HCT116 (cell line): ENCODE measurements at regions not wholly inside any gene's neighbourhood (a gene's known extent, or its start where the extent isn't known, plus 50 kb on each side); places are given as distances from the start of the nearest gene placed in this dataset.

Source experiments
- ATAC-seq: fragments of 200-7000 bp; cut with Tn5 transposase; 2 replicates; pipeline ENCODE4 v1.9.1; 2020; ENCODE audit warnings: mild to moderate bottlenecking, moderate library complexity
- BruUV-seq: library from RNA; stranded (reverse); fragments of 400-500 nt; replicated peaks from 2 replicates; lab custom pipeline; 2021; lab: Mats Ljungman, UMichigan
- CTCF ChIA-PET: fragments of 300-600 bp; sonication (Branson Sonifier 250); formaldehyde crosslinking; loops from one replicate; lab custom pipeline; 2021; ENCODE audit warnings: antibody characterized with exemption; lab: Charles Lee
- POLR2A ChIA-PET: fragments of 300-600, 350-600 bp; sonication (Branson Sonifier 250); formaldehyde crosslinking; loops from one replicate; lab custom pipeline; 2021; ENCODE audit warnings: antibody characterized with exemption; lab: Charles Lee
- RAD21 ChIA-PET, 2 experiments: fragments of 300-600 bp; sonication (Branson Sonifier 250); formaldehyde crosslinking; loops; one replicate each; lab custom pipeline; 2023; ENCODE audit warnings: low total read pairs in 2 of 2; ENCODE audit not compliant: uncharacterized antibody in 2 of 2, unreplicated experiment in 2 of 2, low non-redundant PET in 1 of 2; lab: Charles Lee
- DNase-seq: peaks from one replicate; pipeline ENCODE4 v3.0.0-alpha.2; 2010; ENCODE audit warnings: low read depth, low spot score
- H2AFZ ChIP-seq: fragments of 200-600 bp; shearing (Covaris generic), sonication (generic); 2 replicates; pipeline ENCODE4 v1.6.1; 2017; ENCODE audit warnings: low read depth, mixed run types, mixed read lengths, antibody characterized with exemption, low read length; ENCODE audit not compliant: poor library complexity, severe bottlenecking
- H3K27ac ChIP-seq: 2 replicates; pipeline ENCODE4 v1.5.1; 2012; ENCODE audit warnings: low read depth, low read length
- H3K27me3 ChIP-seq: fragments of 200-600 bp; sonication (generic); 2 replicates; pipeline ENCODE4 v1.6.1; 2016; ENCODE audit warnings: mixed run types, low read length, mixed read lengths; ENCODE audit not compliant: insufficient read depth
- H3K36me3 ChIP-seq, 2 experiments: fragments of 200-500 bp in 1 of 2; fragments of 200-600 bp in 1 of 2; sonication (Bioruptor generic) in 1 of 2; sonication (generic) in 1 of 2; 2 replicates each; pipeline versions ENCODE4 v1.5.1 to v1.6.1; 2014 to 2016; ENCODE audit warnings: low read length in 2 of 2, inconsistent platforms in 1 of 2, mixed read lengths in 1 of 2, mixed run types in 1 of 2; ENCODE audit not compliant: insufficient read depth in 2 of 2, control insufficient read depth in 1 of 2
- H3K4me1 ChIP-seq, 2 experiments: fragments of 200-600 bp in 1 of 2; sonication (generic) in 1 of 2; 2 replicates each; pipeline versions ENCODE4 v1.5.1 to v1.6.1; 2012 to 2017; ENCODE audit warnings: low read length in 2 of 2, inconsistent platforms in 1 of 2, mild to moderate bottlenecking in 1 of 2, mixed read lengths in 1 of 2, mixed run types in 1 of 2, moderate library complexity in 1 of 2; ENCODE audit not compliant: insufficient read depth in 2 of 2, control insufficient read depth in 1 of 2
- H3K4me2 ChIP-seq: fragments of 200-600 bp; sonication (generic); 2 replicates; pipeline ENCODE4 v1.6.1; 2017; ENCODE audit warnings: mixed run types, low read length, mixed read lengths
- H3K4me3 ChIP-seq, 2 experiments: fragments of 200-600 bp in 1 of 2; sonication (generic) in 1 of 2; replicated peaks in 1 of 2; 2 replicates each; pipeline ENCODE4 v1.5.1; 2011 to 2016; ENCODE audit warnings: low read length in 2 of 2, control low read depth in 1 of 2, low read depth in 1 of 2, mild to moderate bottlenecking in 1 of 2, mixed read lengths in 1 of 2, mixed run types in 1 of 2
- H3K79me2 ChIP-seq: fragments of 200-600 bp; sonication (generic); 2 replicates; pipeline ENCODE4 v1.6.1; 2017; ENCODE audit warnings: mild to moderate bottlenecking, mixed run types, low read length, moderate library complexity, mixed read lengths; ENCODE audit not compliant: insufficient read depth
- H3K9ac ChIP-seq: fragments of 200-600 bp; sonication (generic); 2 replicates; pipeline ENCODE4 v1.6.1; 2016; ENCODE audit warnings: low read length, mixed read lengths
- H3K9me2 ChIP-seq: fragments of 200-600 bp; sonication (generic), shearing (Covaris generic); 2 replicates; pipeline ENCODE4 v1.6.1; 2017; ENCODE audit warnings: mixed run types, mild to moderate bottlenecking, moderate library complexity; ENCODE audit not compliant: insufficient read depth
- H3K9me3 ChIP-seq, 2 experiments: fragments of 200-500 bp in 1 of 2; fragments of 200-600 bp in 1 of 2; sonication (Bioruptor generic) in 1 of 2; sonication (generic) in 1 of 2; 2 replicates each; pipeline ENCODE4 v1.6.1; 2014 to 2017; ENCODE audit warnings: low read length in 2 of 2, mixed read lengths in 2 of 2, inconsistent platforms in 1 of 2, low read depth in 1 of 2, mild to moderate bottlenecking in 1 of 2, mixed run types in 1 of 2, moderate library complexity in 1 of 2; ENCODE audit not compliant: control insufficient read depth in 1 of 2, insufficient read depth in 1 of 2
- H4K20me1 ChIP-seq: fragments of 200-600 bp; sonication (generic), shearing (Covaris generic); 2 replicates; pipeline ENCODE4 v1.6.1; 2017; ENCODE audit warnings: mixed run types, mild to moderate bottlenecking, moderate library complexity; ENCODE audit not compliant: insufficient read depth
- CBX3 ChIP-seq: IDR thresholded peaks from 2 replicates; pipeline ENCODE4 v1.6.1; 2012; ENCODE audit warnings: low read depth
- EZH2phosphoT487 ChIP-seq: fragments of 200-600 bp; IDR thresholded peaks from 2 replicates; pipeline ENCODE4 v1.6.1; 2018; ENCODE audit warnings: antibody characterized with exemption, borderline replicate concordance
- JUND ChIP-seq: IDR thresholded peaks from 2 replicates; pipeline ENCODE4 v1.6.1; 2012
- RAD21 ChIP-seq: IDR thresholded peaks from 2 replicates; pipeline ENCODE4 v1.6.1; 2012; ENCODE audit warnings: low read depth, mild to moderate bottlenecking
- SIN3A ChIP-seq: IDR thresholded peaks from 2 replicates; pipeline ENCODE4 v1.6.1; 2012; ENCODE audit warnings: low read depth
- SP1 ChIP-seq: IDR thresholded peaks from 2 replicates; pipeline ENCODE4 v1.6.1; 2012; ENCODE audit warnings: low read depth
- SRF ChIP-seq: IDR thresholded peaks from 2 replicates; pipeline ENCODE4 v1.6.1; 2012; ENCODE audit warnings: low read depth
- TCF7L2 ChIP-seq: IDR thresholded peaks from 2 replicates; pipeline ENCODE4 v1.7.0; 2011; ENCODE audit warnings: borderline replicate concordance, inconsistent platforms; ENCODE audit not compliant: insufficient read depth, insufficient read length; ENCODE audit errors: extremely low read depth
- ZNF274 ChIP-seq: fragments of 200-500 bp; sonication (Bioruptor generic); IDR thresholded peaks from 2 replicates; pipeline ENCODE4 v1.6.1; 2014; ENCODE audit warnings: mild to moderate bottlenecking, low read depth, low read length, inconsistent platforms
- intact Hi-C: fragments of 100-400 bp; cut with micrococcal nuclease; formaldehyde crosslinking; loops from 2 replicates; pipeline ENCODE4 v1.10.0; 2022
- TF ChIP-seq, protein P1 (sequence below): IDR thresholded peaks from 2 replicates; pipeline ENCODE4 v1.6.1; 2012
- TF ChIP-seq, protein P2 (sequence below), 3 experiments: fragments of 200-600 bp in 1 of 3; sonication (generic) in 1 of 3; IDR thresholded peaks in 2 of 3; conservative IDR thresholded peaks in 1 of 3; 2 replicates each; pipeline ENCODE4 v1.5.1; 2012 to 2017; ENCODE audit warnings: low read depth in 2 of 3, low read length in 2 of 3, antibody characterized with exemption in 1 of 3, borderline replicate concordance in 1 of 3, control low read depth in 1 of 3, mild to moderate bottlenecking in 1 of 3, mixed read lengths in 1 of 3, mixed run types in 1 of 3, moderate library complexity in 1 of 3; ENCODE audit not compliant: insufficient read depth in 1 of 3

DNA sequence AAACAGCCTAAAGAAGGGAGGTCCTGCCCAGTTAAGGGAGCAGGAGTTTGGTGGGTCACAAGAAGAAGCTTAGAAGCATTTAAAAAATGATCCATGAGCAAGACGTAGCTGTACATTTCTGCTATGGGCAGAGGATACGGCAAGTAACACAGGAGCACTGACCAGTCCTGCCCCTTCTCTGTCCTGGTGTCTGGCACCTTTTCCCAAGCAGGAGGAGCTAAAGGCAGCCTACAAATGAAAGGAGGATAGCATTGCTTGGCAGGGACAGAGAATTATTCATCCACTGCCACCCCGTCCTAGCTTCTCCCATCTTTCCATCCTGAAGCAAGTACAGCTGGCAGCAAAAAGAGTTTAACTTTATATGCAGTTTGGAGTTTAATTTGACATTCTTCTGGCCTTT lies 1077.6 kb downstream of the TYW1 start:
- no peak overlapping the region for H3K4me2 ChIP-seq
- POLR2A ChIA-PET = no interaction called here

More for the DNA sequence above, 1077.6 kb downstream of the TYW1 start:
- Histone ChIP-seq H3K9me3 (peaks cover 3 to 8% of the 10 kb centered on the region in 2 experiments; a peak in 2 of 4 replicates), H3K36me3 (no peaks in the 10 kb centered on the region), H3K79me2 (no peaks in the 10 kb centered on the region), H4K20me1 (no peaks in the 10 kb centered on the region), H3K4me1 (no peaks in the 10 kb centered on the region), H3K9me2 (no peaks in the 10 kb centered on the region), H3K9ac (no peak overlapping the region), H2AFZ (no peak overlapping the region), H3K27me3 (no peaks in the 10 kb centered on the region), H3K4me3 (no peak overlapping the region), H3K27ac (no peak overlapping the region)
- intact Hi-C loops = no loop called here
- ChIA-PET CTCF (no interaction called here), RAD21 (no interaction called here)
- DNase-seq = no peak
- no peak for TF ChIP-seq SIN3A
- no peak for TF ChIP-seq EZH2phosphoT487
- TF ChIP-seq ZNF274 = no peak
- no peak for TF ChIP-seq RAD21
- TF ChIP-seq SP1 = no peak
- no peak for TF ChIP-seq SRF
- TF ChIP-seq TCF7L2 = no peak
- TF ChIP-seq, protein P1, sequence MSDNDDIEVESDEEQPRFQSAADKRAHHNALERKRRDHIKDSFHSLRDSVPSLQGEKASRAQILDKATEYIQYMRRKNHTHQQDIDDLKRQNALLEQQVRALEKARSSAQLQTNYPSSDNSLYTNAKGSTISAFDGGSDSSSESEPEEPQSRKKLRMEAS = no peak
- TF ChIP-seq, protein P2, sequence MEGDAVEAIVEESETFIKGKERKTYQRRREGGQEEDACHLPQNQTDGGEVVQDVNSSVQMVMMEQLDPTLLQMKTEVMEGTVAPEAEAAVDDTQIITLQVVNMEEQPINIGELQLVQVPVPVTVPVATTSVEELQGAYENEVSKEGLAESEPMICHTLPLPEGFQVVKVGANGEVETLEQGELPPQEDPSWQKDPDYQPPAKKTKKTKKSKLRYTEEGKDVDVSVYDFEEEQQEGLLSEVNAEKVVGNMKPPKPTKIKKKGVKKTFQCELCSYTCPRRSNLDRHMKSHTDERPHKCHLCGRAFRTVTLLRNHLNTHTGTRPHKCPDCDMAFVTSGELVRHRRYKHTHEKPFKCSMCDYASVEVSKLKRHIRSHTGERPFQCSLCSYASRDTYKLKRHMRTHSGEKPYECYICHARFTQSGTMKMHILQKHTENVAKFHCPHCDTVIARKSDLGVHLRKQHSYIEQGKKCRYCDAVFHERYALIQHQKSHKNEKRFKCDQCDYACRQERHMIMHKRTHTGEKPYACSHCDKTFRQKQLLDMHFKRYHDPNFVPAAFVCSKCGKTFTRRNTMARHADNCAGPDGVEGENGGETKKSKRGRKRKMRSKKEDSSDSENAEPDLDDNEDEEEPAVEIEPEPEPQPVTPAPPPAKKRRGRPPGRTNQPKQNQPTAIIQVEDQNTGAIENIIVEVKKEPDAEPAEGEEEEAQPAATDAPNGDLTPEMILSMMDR (IDR thresholded peaks at IDR 0.05 in 2 of 3, conservative IDR thresholded peaks at IDR 0.05 in 1 of 3; ENCODE audit: borderline replicate concordance in 1 of 3, insufficient read depth in 1 of 3, low read depth in 2 of 3, low read length in 2 of 3) = no peak
- no peak for TF ChIP-seq CBX3
- no peak for TF ChIP-seq JUND
- BruUV-seq = no TSS peak
- ATAC-seq = no peak
